Glutamatergic neuron (in vitro differentiated cells): ENCODE measurements at regions not wholly inside any gene's neighbourhood (a gene's known extent, or its start where the extent isn't known, plus 50 kb on each side); places are given as distances from the start of the nearest gene placed in this dataset.

Experiments
- DNase-seq: peaks from one replicate; pipeline ENCODE4 v3.0.0; 2022
- H3K27ac Mint-ChIP-seq: one replicate; pipeline ENCODE4 v1.8.0; 2020; ENCODE audit warnings: mild to moderate bottlenecking, mixed read lengths, inconsistent platforms; ENCODE audit not compliant: unreplicated experiment
- H3K27me3 Mint-ChIP-seq: one replicate; pipeline ENCODE4 v1.8.0; 2020; ENCODE audit warnings: mild to moderate bottlenecking, moderate library complexity, mixed read lengths, inconsistent platforms; ENCODE audit not compliant: unreplicated experiment
- H3K36me3 Mint-ChIP-seq: one replicate; pipeline ENCODE4 v1.8.0; 2020; ENCODE audit warnings: mild to moderate bottlenecking, mixed read lengths, inconsistent platforms; ENCODE audit not compliant: unreplicated experiment
- H3K4me1 Mint-ChIP-seq: one replicate; pipeline ENCODE4 v1.8.0; 2020; ENCODE audit warnings: mild to moderate bottlenecking, low read depth, mixed read lengths, inconsistent platforms; ENCODE audit not compliant: unreplicated experiment
- H3K4me3 Mint-ChIP-seq: one replicate; pipeline ENCODE4 v1.8.0; 2020; ENCODE audit warnings: mild to moderate bottlenecking, mixed read lengths, inconsistent platforms; ENCODE audit not compliant: unreplicated experiment
- H3K9me3 Mint-ChIP-seq: one replicate; pipeline ENCODE4 v1.8.0; 2020; ENCODE audit warnings: mild to moderate bottlenecking, moderate library complexity, mixed read lengths, inconsistent platforms; ENCODE audit not compliant: unreplicated experiment
- TF ChIP-seq, protein P1 (sequence below): fragments of 200-600 bp; sonication (generic); IDR thresholded peaks from one replicate; pipeline ENCODE4 v1.5.0; 2021; ENCODE audit not compliant: partially characterized antibody, unreplicated experiment

DNA sequence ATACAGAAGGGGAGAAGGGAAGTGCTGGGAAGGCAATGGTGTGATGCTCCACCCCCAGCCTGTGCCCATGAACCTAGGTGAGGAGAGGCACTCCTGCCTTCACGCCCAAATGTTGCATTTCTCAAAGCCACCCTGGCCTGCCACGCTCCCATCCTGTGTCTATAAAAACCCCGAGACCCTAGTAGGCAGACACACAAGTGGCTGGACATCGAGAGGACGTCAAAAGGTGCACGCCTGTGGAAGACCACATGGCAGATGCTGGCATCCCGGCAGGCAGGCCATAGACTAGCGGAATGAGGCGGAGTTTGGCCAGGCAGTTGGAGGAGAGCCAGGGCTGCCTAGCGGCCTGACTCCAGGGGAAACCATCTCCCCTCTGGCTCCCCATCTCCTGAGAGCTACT is 1168.5 kb upstream of the ADGRL2 start:
- Mint-ChIP-seq H3K4me3 (no peak overlapping the region), H3K27ac (no peak overlapping the region), H3K36me3 (no peaks in the 10 kb centered on the region), H3K9me3 (peaks cover 5% of the 10 kb centered on the region), H3K27me3 (no peaks in the 10 kb centered on the region), H3K4me1 (no peaks in the 10 kb centered on the region)
- TF ChIP-seq, protein P1, sequence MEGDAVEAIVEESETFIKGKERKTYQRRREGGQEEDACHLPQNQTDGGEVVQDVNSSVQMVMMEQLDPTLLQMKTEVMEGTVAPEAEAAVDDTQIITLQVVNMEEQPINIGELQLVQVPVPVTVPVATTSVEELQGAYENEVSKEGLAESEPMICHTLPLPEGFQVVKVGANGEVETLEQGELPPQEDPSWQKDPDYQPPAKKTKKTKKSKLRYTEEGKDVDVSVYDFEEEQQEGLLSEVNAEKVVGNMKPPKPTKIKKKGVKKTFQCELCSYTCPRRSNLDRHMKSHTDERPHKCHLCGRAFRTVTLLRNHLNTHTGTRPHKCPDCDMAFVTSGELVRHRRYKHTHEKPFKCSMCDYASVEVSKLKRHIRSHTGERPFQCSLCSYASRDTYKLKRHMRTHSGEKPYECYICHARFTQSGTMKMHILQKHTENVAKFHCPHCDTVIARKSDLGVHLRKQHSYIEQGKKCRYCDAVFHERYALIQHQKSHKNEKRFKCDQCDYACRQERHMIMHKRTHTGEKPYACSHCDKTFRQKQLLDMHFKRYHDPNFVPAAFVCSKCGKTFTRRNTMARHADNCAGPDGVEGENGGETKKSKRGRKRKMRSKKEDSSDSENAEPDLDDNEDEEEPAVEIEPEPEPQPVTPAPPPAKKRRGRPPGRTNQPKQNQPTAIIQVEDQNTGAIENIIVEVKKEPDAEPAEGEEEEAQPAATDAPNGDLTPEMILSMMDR, result no peak
- no peak for DNase-seq

DNA sequence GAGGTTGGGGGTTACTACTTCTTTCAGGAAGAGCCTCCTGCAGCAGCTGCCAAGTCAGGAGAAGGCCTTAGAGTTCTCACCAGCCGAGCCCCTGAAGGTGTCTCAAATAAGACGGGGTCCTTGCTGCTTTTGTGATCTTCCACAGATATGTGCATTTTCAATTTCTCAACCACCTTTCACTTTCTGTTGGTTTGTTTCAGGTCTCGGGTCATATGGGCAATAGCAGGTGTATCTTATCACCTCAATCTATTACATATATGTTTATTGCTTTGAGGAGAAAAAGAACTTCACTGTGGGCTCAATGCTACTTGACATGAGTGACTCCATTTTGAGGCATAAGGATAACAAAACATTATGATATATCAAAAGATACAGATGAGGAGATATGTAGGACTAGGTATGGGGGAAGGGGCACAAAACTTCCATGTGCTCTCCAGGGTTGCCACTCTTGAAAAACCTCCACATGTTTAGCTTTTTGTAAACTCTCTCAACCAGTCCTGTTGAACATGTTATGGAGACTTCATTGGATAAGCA is 1171.4 kb upstream of the ADGRL2 start:
- no peak overlapping the region for H3K4me3 Mint-ChIP-seq
- H3K36me3 Mint-ChIP-seq, result no peaks in the 10 kb centered on the region
- H3K4me1 Mint-ChIP-seq, result no peaks in the 10 kb centered on the region
- H3K27ac Mint-ChIP-seq, result no peak overlapping the region
- no peak for DNase-seq
- no peaks in the 10 kb centered on the region for H3K27me3 Mint-ChIP-seq
- H3K9me3 Mint-ChIP-seq, result peaks cover 7% of the 10 kb centered on the region
- TF ChIP-seq, protein P1, result no peak

DNA sequence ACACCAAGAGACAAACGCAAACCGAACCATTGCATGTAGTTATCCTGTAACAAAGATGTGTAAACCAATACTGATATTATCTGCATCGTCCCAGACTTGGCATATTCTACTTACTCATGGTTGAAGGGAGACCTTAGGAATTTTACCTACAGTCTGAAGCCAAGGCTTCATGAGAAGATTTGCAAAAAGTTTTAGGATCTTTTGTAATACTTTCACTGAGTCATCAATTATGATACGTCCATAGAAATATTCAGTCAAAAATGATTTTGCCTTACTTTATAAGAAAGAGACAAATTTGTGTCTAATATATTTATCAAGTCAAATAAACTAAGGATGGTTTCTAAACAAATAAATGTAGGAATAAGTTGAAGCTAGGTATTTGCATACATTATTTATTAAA is 1176.1 kb upstream of the ADGRL2 start:
- H3K4me1 Mint-ChIP-seq, result no peaks in the 10 kb centered on the region
- H3K4me3 Mint-ChIP-seq, result no peak overlapping the region
- H3K36me3 Mint-ChIP-seq, result peaks cover 4% of the 10 kb centered on the region
- TF ChIP-seq, protein P1, result no peak
- no peaks in the 10 kb centered on the region for H3K27me3 Mint-ChIP-seq
- no peak for DNase-seq
- peaks cover 1% of the 10 kb centered on the region for H3K9me3 Mint-ChIP-seq
- no peak overlapping the region for H3K27ac Mint-ChIP-seq

DNA sequence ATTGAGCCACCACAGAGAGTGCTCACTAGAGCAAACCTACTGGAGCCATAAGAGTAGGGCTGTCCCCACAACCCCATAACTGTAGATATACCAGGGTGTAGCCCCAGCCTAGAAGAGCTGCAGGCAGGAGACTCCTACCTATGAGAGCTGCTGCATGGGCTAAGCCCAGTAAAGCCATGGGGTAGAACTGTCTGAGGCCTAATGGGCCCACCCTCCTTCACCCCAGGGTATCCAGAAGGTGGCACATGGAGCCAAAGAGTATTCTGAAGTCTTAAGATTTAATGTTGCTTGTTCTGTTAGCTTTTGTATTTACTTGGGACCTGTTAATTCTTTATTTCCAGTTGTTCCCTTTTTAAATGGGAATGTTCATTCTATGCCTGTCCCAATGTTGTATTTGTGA is 1193.7 kb upstream of the ADGRL2 start:
- no peaks in the 10 kb centered on the region for H3K4me1 Mint-ChIP-seq
- H3K36me3 Mint-ChIP-seq, result no peaks in the 10 kb centered on the region
- H3K27ac Mint-ChIP-seq, result no peak overlapping the region
- H3K4me3 Mint-ChIP-seq, result no peak overlapping the region
- H3K27me3 Mint-ChIP-seq, result no peaks in the 10 kb centered on the region
- DNase-seq, result no peak
- no peaks in the 10 kb centered on the region for H3K9me3 Mint-ChIP-seq
- TF ChIP-seq, protein P1, result no peak

DNA sequence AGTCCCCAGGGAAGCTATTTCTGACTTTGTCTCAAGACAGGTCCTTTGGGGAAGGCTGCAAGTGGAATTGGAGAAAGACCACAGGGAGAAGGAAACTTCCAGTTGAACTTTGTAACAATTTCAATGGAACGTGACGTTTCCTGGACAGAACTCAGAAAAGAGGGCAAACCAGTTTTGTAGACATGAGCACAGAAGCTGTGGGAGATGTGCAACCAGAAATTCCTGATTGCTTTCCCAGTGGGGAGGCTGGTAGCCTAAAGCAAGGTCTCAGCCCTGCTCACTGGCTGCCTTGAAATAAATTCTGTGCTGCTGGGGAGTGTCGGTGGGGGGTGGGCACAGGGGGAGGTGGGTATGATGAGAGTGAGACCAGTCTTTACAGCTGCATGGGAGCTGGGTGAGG is 1206.7 kb upstream of the ADGRL2 start:
- Mint-ChIP-seq H3K4me1 (no peaks in the 10 kb centered on the region), H3K36me3 (peaks cover 20% of the 10 kb centered on the region), H3K27ac (no peak overlapping the region), H3K27me3 (no peaks in the 10 kb centered on the region), H3K9me3 (peaks cover 4% of the 10 kb centered on the region), H3K4me3 (no peak overlapping the region)
- no peak for DNase-seq
- TF ChIP-seq, protein P1, result no peak
